Nephron progenitor cell (in vitro differentiated cells): ENCODE measurements at regions not wholly inside any gene's neighbourhood (a gene's known extent, or its start where the extent isn't known, plus 50 kb on each side); places are given as distances from the start of the nearest gene placed in this dataset.
"Not testable (repeated sequence)": the region's sequence is repeated elsewhere in the genome, so short reads cannot be mapped to it uniquely, and the experiment has no call there.

Experiments
- DNase-seq: peaks from one replicate; pipeline ENCODE4 v3.0.0; 2021
- H3K27ac Mint-ChIP-seq: 2 replicates; pipeline ENCODE4 v1.8.0; 2021; ENCODE audit warnings: mild to moderate bottlenecking, moderate library complexity, mixed read lengths
- H3K27me3 Mint-ChIP-seq: 2 replicates; pipeline ENCODE4 v1.8.0; 2021; ENCODE audit warnings: mild to moderate bottlenecking, low read depth, mixed read lengths; ENCODE audit not compliant: poor library complexity
- H3K36me3 Mint-ChIP-seq: 2 replicates; pipeline ENCODE4 v1.8.0; 2021; ENCODE audit warnings: low read depth, mixed read lengths
- H3K4me1 Mint-ChIP-seq: 2 replicates; pipeline ENCODE4 v1.8.0; 2021; ENCODE audit warnings: mixed read lengths
- H3K4me3 Mint-ChIP-seq: 2 replicates; pipeline ENCODE4 v1.8.0; 2021; ENCODE audit warnings: mild to moderate bottlenecking, moderate library complexity, mixed read lengths
- H3K9me3 Mint-ChIP-seq: 2 replicates; pipeline ENCODE4 v1.8.0; 2021; ENCODE audit warnings: mild to moderate bottlenecking, moderate library complexity, mixed read lengths
- TF ChIP-seq, protein P1 (sequence below): fragments of 200-600 bp; sonication (generic); IDR thresholded peaks from 2 replicates; pipeline ENCODE4 v1.5.0; 2021; ENCODE audit warnings: antibody characterized with exemption

DNA sequence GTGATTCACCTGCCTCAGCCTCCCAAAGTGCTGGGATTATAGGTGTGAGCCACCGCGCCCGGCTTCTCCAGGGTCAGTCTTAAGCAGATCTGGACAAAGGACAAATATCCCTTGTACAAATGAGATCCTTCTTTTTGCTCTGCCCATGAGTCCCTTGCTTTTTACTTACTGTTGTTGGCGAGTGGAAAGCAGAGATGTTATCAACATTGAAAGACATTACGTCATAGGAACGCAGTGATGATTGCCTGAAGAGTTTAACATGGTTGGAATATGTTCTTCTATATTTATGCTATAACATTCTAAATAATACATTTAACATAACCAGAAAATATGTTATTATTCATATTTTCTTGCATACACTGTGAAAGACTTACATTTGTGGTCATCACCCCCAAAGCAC, 644.3 kb upstream of the LRRN3 start:
- Mint-ChIP-seq H3K4me1 (no peaks in the 10 kb centered on the region), H3K9me3 (no peaks in the 10 kb centered on the region), H3K4me3 (no peak overlapping the region), H3K27ac (no peak overlapping the region), H3K36me3 (no peaks in the 10 kb centered on the region), H3K27me3 (peaks cover 4% of the 10 kb centered on the region)
- TF ChIP-seq, protein P1, sequence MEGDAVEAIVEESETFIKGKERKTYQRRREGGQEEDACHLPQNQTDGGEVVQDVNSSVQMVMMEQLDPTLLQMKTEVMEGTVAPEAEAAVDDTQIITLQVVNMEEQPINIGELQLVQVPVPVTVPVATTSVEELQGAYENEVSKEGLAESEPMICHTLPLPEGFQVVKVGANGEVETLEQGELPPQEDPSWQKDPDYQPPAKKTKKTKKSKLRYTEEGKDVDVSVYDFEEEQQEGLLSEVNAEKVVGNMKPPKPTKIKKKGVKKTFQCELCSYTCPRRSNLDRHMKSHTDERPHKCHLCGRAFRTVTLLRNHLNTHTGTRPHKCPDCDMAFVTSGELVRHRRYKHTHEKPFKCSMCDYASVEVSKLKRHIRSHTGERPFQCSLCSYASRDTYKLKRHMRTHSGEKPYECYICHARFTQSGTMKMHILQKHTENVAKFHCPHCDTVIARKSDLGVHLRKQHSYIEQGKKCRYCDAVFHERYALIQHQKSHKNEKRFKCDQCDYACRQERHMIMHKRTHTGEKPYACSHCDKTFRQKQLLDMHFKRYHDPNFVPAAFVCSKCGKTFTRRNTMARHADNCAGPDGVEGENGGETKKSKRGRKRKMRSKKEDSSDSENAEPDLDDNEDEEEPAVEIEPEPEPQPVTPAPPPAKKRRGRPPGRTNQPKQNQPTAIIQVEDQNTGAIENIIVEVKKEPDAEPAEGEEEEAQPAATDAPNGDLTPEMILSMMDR: no peak
- DNase-seq: no peak

DNA sequence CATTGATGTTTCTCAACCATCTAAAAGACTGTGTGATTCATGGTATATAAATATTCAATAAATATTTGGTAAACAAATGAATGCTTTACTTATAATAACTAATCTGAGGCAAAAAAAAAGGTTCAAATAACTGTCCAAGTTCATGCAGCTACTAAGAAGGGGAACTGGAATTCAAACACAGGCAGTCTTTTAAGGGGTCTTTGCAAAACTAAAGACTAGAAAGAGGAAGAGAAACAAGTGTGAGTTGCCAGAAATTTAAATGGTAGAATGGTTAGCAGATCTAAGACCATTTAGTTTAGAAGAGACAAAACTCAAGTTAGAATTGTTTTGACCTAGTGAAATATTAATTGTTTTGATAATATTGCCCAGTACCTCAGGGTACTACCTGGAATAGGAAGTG, 642.0 kb upstream of the LRRN3 start:
- Mint-ChIP-seq H3K27ac (no peak overlapping the region), H3K27me3 (peaks cover 4% of the 10 kb centered on the region), H3K4me1 (no peaks in the 10 kb centered on the region), H3K4me3 (no peak overlapping the region), H3K36me3 (no peaks in the 10 kb centered on the region), H3K9me3 (no peaks in the 10 kb centered on the region)
- TF ChIP-seq, protein P1: no peak
- DNase-seq: no peak

DNA sequence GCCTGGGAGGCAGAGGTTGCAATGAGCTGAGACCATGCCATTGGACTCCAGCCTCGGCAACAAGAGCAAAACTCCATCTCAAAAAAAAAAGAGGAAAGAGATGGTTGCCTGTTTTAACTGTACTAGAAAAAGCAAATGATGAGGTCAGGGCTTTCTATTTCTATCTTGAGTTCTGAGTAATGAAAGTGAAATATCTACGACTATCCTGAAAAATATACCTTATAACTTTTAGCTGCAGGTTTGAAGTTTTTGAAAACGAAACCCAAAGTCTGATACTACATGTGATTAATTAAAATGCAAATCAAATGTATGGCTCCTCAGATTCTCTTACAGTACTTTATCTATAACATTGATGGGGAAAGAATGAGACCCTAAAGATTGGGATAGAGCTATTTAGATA, 636.2 kb upstream of the LRRN3 start:
- no peak overlapping the region for H3K27ac Mint-ChIP-seq
- H3K36me3 Mint-ChIP-seq: no peaks in the 10 kb centered on the region
- no peaks in the 10 kb centered on the region for H3K27me3 Mint-ChIP-seq
- H3K4me1 Mint-ChIP-seq: no peaks in the 10 kb centered on the region
- H3K9me3 Mint-ChIP-seq: no peaks in the 10 kb centered on the region
- no peak for DNase-seq
- H3K4me3 Mint-ChIP-seq: no peak overlapping the region
- TF ChIP-seq, protein P1: no peak

DNA sequence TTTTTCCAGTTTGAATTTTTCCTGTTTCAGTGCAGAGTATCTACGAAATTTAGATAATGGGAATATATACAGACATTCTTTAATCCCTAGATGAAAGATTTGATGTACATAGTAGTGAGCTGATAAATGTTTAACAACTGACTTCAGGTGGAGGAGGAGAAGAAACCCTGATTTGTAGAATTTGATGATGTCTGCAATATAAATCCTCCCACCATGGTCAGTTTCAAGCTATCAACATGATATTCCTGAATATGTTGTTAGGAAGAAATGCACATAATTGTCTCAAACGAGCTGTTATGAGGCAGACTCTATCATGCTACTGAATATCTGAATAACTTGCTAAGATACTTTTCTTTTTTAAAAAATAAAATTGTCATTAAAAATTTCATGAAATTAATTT, 629.3 kb upstream of the LRRN3 start:
- Mint-ChIP-seq H3K27me3 (peaks cover 2% of the 10 kb centered on the region), H3K9me3 (no peaks in the 10 kb centered on the region), H3K27ac (no peak overlapping the region), H3K36me3 (no peaks in the 10 kb centered on the region), H3K4me1 (no peaks in the 10 kb centered on the region), H3K4me3 (no peak overlapping the region)
- TF ChIP-seq, protein P1: no peak
- DNase-seq: no peak

DNA sequence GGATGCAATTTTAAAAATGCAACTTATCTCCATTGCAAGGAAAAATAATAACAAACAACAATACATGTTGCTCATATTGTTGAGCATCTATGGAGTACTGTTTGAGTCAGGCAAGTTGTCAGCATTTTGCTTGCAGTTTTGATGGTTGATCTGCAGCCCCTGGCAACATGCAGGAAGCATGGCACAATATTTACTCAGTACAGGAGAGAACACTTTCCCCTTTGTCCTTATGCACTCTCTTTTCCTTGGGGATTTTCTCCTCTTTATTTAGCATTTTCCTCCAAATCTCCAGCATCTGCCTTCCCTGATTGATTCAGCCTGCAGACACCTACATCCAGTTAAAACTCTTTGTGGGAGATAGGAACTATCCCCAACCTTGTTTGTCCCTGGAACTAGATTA, 620.5 kb upstream of the LRRN3 start:
- TF ChIP-seq, protein P1: no peak
- peaks cover 17% of the 10 kb centered on the region for H3K9me3 Mint-ChIP-seq
- no peaks in the 10 kb centered on the region for H3K4me1 Mint-ChIP-seq
- no peaks in the 10 kb centered on the region for H3K27me3 Mint-ChIP-seq
- peak overlapping the region; percentile 85 for H3K27ac Mint-ChIP-seq
- no peaks in the 10 kb centered on the region for H3K36me3 Mint-ChIP-seq
- no peak overlapping the region for H3K4me3 Mint-ChIP-seq
- no peak for DNase-seq

DNA sequence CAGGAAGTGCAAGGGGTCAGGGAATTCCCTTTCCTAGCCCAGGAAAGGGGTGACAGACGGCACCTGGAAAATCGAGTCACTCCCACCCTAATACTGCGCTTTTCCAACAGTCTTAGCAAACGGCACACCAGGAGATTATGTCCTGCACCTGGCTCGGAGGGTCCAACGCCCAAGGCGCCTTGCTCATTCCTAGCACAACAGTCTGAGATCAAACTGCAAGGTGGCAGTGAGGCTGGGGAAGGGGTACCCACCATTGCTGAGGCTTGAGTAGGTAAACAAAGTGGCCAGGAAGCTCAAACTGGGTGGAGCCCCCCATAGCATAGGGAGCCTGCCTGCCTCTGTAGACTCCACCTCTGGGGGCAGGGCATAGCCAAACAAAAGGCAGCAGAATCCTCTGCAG, 618.5 kb upstream of the LRRN3 start:
- H3K27ac Mint-ChIP-seq, H3K36me3 Mint-ChIP-seq, H3K27me3 Mint-ChIP-seq, H3K4me1 Mint-ChIP-seq, DNase-seq, H3K4me3 Mint-ChIP-seq: not testable (repeated sequence)
- peaks cover 17% of the 10 kb centered on the region for H3K9me3 Mint-ChIP-seq
